Activated effector memory CD4-positive, alpha-beta T cell treated with Interleukin-2 at 50 U/mL for 16 hours (primary cell): ENCODE measurements at regions not wholly inside any gene's neighbourhood (a gene's known extent, or its start where the extent isn't known, plus 50 kb on each side); places are given as distances from the start of the nearest gene placed in this dataset.

Source experiments
- DNase-seq: peaks from one replicate; pipeline ENCODE4 v3.0.0-alpha.2; 2020

- DNase-seq, result no peak
Observed at GRCh38 chr6:15715060-15715459, 52.2 kb upstream of the DTNBP1 start.

GRCh38 chr6:15714658-15715057 lies 51.8 kb upstream of the DTNBP1 start:
- DNase-seq, result no peak

GRCh38 chr6:15713325-15713724 lies 50.5 kb upstream of the DTNBP1 start:
- DNase-seq, result no peak

- DNase-seq, result no peak
Observed at GRCh38 chr6:15712797-15713196, 50.0 kb upstream of the DTNBP1 start.
